GM23248 (cell line): ENCODE measurements at regions not wholly inside any gene's neighbourhood (a gene's known extent, or its start where the extent isn't known, plus 50 kb on each side); places are given as distances from the start of the nearest gene placed in this dataset.

Experiments
- EZH2 ChIP-seq: fragments of 200-600 bp; sonication (generic); IDR thresholded peaks from 2 replicates; pipeline ENCODE4 v1.6.1; 2018; ENCODE audit warnings: antibody characterized with exemption, mild to moderate bottlenecking; ENCODE audit not compliant: insufficient read depth, poor library complexity, severe bottlenecking
- EZH2phosphoT487 ChIP-seq: fragments of 200-600 bp; sonication (generic); IDR thresholded peaks from 2 replicates; pipeline ENCODE4 v1.6.1; 2018; ENCODE audit warnings: antibody characterized with exemption, moderate library complexity, mild to moderate bottlenecking, low read depth; ENCODE audit not compliant: insufficient read depth

GRCh38 chrX:5180135-5180741 is 1048.4 kb downstream of the NLGN4X start:
- no peak for TF ChIP-seq EZH2phosphoT487
- no peak for TF ChIP-seq EZH2
